ENCODE measurements at regions not wholly inside any gene's neighbourhood (a gene's known extent, or its start where the extent isn't known, plus 50 kb on each side); places are given as distances from the start of the nearest gene placed in this dataset.

- TF ChIP-seq CTCF (conservative IDR thresholded peaks at IDR 0.05 in 1 of 2, IDR thresholded peaks at IDR 0.05 in 1 of 2; ENCODE audit: extremely low read depth in 1 of 2, insufficient read depth in 1 of 2, low read depth in 1 of 2, low read length in 2 of 2) (no peak), EZH2 (IDR thresholded peaks at IDR 0.05; ENCODE audit: borderline replicate concordance, low read length) (no peak)
These were observed 343.9 kb upstream of the THRB start for GRCh38 chr3:24838533-24838932.

All from mammary epithelial cell (primary cell).